Endometrium (tissue), 2 donors: ENCODE measurements at regions not wholly inside any gene's neighbourhood (a gene's known extent, or its start where the extent isn't known, plus 50 kb on each side); places are given as distances from the start of the nearest gene placed in this dataset.
"Not testable (repeated sequence)": the region's sequence is repeated elsewhere in the genome, so short reads cannot be mapped to it uniquely, and the experiment has no call there.

Source experiments
- FAIRE-seq: peaks from 2 replicates; lab custom pipeline; 2012; peaks lifted over from hg19 to GRCh38; lab: Jason Lieb, UNC
- donor health status: control.
- donor health status: control.

- no peak for FAIRE-seq
These were observed 99.3 kb upstream of the CHD6 start for GRCh38 chr20:41717483-41717882.

- no peak for FAIRE-seq
These were observed 98.7 kb upstream of the CHD6 start for GRCh38 chr20:41716911-41717310.

GRCh38 chr20:41716436-41716835 is 98.3 kb upstream of the CHD6 start:
- FAIRE-seq, result no peak

- FAIRE-seq, result no peak
These were observed 97.3 kb upstream of the CHD6 start for GRCh38 chr20:41715526-41715925.

- no peak for FAIRE-seq
These were observed 95.9 kb upstream of the CHD6 start for GRCh38 chr20:41714030-41714429.

GRCh38 chr20:41704896-41705295 is 86.7 kb upstream of the CHD6 start:
- FAIRE-seq, result no peak

GRCh38 chr20:41702647-41703046 is 84.5 kb upstream of the CHD6 start:
- FAIRE-seq, result no peak

- FAIRE-seq, result no peak
These were observed 83.6 kb upstream of the CHD6 start for GRCh38 chr20:41701588-41702348.

GRCh38 chr20:41699673-41700072 is 81.5 kb upstream of the CHD6 start:
- not testable (repeated sequence) for FAIRE-seq

GRCh38 chr20:41697861-41698559 is 79.8 kb upstream of the CHD6 start:
- FAIRE-seq, result no peak

- FAIRE-seq, result no peak
These were observed 78.3 kb upstream of the CHD6 start for GRCh38 chr20:41696428-41696827.

- FAIRE-seq, result no peak
These were observed 76.6 kb upstream of the CHD6 start for GRCh38 chr20:41694796-41695195.

- FAIRE-seq, result peak; percentile 81
These were observed 75.2 kb upstream of the CHD6 start for GRCh38 chr20:41693136-41693979.

- no peak for FAIRE-seq
These were observed 74.4 kb upstream of the CHD6 start for GRCh38 chr20:41692479-41693135.

GRCh38 chr20:41691443-41691842 is 73.3 kb upstream of the CHD6 start:
- FAIRE-seq, result no peak

GRCh38 chr20:41690702-41691101 is 72.5 kb upstream of the CHD6 start:
- FAIRE-seq, result no peak

- FAIRE-seq, result no peak
These were observed 68.8 kb upstream of the CHD6 start for GRCh38 chr20:41686961-41687360.

GRCh38 chr20:41685145-41685544 is 67.0 kb upstream of the CHD6 start:
- not testable (repeated sequence) for FAIRE-seq

GRCh38 chr20:41678799-41679198 is 60.6 kb upstream of the CHD6 start:
- FAIRE-seq, result no peak

GRCh38 chr20:41672282-41672681 is 54.1 kb upstream of the CHD6 start:
- no peak for FAIRE-seq

- FAIRE-seq, result no peak
These were observed 53.0 kb upstream of the CHD6 start for GRCh38 chr20:41671143-41671542.

GRCh38 chr20:41670631-41671030 is 52.5 kb upstream of the CHD6 start:
- no peak for FAIRE-seq
